Mucosa of rectum (tissue), 2 donors: ENCODE measurements at regions not wholly inside any gene's neighbourhood (a gene's known extent, or its start where the extent isn't known, plus 50 kb on each side); places are given as distances from the start of the nearest gene placed in this dataset.
"Not testable (repeated sequence)": the region's sequence is repeated elsewhere in the genome, so short reads cannot be mapped to it uniquely, and the experiment has no call there.

Experiments used
- H3K27ac ChIP-seq, 2 donors: one replicate each; pipeline ENCODE4 v1.7.0; 2013; ENCODE audit warnings: inconsistent platforms in 2 of 2, low read depth in 2 of 2, low read length in 2 of 2
- H3K27me3 ChIP-seq, 2 donors: one replicate each; pipeline ENCODE4 v1.7.0; 2013; ENCODE audit warnings: low read length in 2 of 2; ENCODE audit not compliant: control insufficient read depth in 2 of 2, insufficient read depth in 2 of 2
- H3K36me3 ChIP-seq, 2 donors: one replicate each; pipeline ENCODE4 v1.7.0; 2013; ENCODE audit warnings: low read length in 2 of 2; ENCODE audit not compliant: control insufficient read depth in 2 of 2, insufficient read depth in 2 of 2
- H3K4me1 ChIP-seq, 2 donors: one replicate each; pipeline ENCODE4 v1.7.0; 2013; ENCODE audit warnings: low read length in 2 of 2, mild to moderate bottlenecking in 1 of 2; ENCODE audit not compliant: control insufficient read depth in 2 of 2, insufficient read depth in 2 of 2
- H3K4me3 ChIP-seq, 2 donors: one replicate each; pipeline ENCODE4 v1.7.0; 2013; ENCODE audit warnings: low read length in 2 of 2
- H3K9ac ChIP-seq, 2 donors: one replicate each; pipeline ENCODE4 v1.7.0; 2013; ENCODE audit warnings: low read length in 2 of 2, low read depth in 1 of 2, mild to moderate bottlenecking in 1 of 2
- H3K9me3 ChIP-seq, 2 donors: one replicate each; pipeline ENCODE4 v1.7.0; 2013; ENCODE audit warnings: low read length in 2 of 2; ENCODE audit not compliant: control insufficient read depth in 2 of 2
- donor health status: healthy.
- donor health status: Normal muscosa, but diverticular disease.

DNA sequence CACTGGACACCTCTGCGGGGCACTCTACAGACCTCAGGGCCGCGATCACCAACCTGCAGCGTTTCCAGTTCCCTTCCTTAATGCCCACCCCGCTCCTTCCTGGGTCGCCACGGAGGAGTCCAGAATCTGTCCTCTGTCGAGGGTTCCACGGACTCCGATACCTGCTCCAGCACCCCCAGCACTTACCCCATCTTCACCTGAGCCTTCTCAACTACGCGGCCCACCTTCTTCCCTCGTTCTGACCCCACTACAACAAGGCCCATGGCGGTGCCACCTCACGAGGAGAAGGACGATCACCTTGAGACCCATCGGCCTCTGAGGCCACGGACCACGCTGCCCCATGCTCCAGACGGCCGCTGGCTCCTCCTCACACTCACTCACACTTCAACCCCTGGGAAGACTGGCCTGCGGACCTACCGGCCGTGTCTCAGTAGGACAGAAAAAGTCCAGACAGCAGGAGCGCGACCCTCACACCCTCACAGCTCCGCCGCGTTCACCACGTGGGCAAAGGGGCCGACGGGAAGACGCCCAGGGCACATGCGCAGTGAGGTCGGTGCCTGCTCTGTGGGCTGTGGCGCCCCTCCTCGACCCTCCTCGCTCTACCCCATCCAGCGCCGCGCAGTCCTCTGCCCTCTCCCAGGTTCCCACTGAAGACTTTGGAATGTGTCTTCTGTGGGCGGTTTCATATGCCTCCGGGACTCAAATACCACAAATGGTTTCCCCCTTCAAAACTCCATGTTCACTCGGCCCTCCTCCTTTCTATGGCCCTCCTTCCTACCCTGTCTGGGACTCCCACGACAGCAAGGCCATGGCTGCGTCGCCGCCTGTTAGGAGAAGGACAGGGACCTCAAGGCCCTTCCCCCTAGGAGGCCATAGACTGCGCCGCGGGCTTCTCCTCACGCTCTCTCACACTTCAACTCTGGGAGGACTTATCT lies 193.9 kb upstream of the PHF14 start:
- H3K36me3 ChIP-seq: no peaks in the 10 kb centered on the region
- H3K27me3 ChIP-seq: no peaks in the 10 kb centered on the region
- no peaks in the 10 kb centered on the region for H3K4me1 ChIP-seq
- H3K9me3 ChIP-seq: no peaks in the 10 kb centered on the region
- H3K27ac ChIP-seq: no peak overlapping the region
- no peak overlapping the region for H3K4me3 ChIP-seq
- H3K9ac ChIP-seq: no peak overlapping the region

DNA sequence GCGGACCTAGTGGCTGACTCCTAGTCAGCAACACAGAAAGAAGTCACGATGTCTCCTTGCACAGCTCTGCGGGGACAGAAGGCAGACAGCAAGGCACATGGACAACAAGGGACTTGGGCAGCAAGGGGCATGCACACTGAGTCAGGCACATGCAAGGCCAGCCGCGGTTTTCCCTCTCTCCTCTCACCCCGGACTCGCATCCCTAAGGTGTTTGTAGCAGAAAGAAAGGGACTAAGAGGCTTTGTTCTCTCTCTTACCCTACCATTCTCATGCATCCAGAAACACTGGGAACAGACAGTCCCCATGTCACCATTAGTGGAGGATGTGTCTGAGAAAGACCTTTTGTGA lies 193.3 kb upstream of the PHF14 start:
- no peaks in the 10 kb centered on the region for H3K36me3 ChIP-seq
- H3K9me3 ChIP-seq: no peaks in the 10 kb centered on the region
- H3K27ac ChIP-seq: no peak overlapping the region
- H3K4me1 ChIP-seq: no peaks in the 10 kb centered on the region
- no peak overlapping the region for H3K4me3 ChIP-seq
- no peak overlapping the region for H3K9ac ChIP-seq
- no peaks in the 10 kb centered on the region for H3K27me3 ChIP-seq

DNA sequence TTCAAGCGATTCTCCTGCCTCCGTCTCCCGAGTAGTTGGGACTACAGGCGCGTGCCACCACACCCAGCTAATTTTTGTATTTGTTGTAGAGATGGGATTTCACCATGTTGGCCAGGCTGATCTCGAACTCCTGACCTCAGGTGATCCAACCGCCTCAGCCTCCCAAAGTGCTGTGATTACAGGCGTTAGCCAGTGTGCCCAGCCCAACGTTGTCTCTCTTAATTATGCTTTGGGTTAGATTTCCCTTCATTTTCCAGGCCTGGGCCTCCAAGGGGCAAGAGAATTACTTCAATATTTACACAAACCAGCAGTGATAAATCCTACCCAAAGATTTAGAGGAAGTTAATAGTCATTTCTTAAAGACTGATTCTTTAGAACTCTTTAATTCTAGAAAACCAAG lies 186.7 kb upstream of the PHF14 start:
- H3K27me3 ChIP-seq, H3K9me3 ChIP-seq, H3K9ac ChIP-seq, H3K27ac ChIP-seq, H3K4me3 ChIP-seq, H3K36me3 ChIP-seq, H3K4me1 ChIP-seq: not testable (repeated sequence)

DNA sequence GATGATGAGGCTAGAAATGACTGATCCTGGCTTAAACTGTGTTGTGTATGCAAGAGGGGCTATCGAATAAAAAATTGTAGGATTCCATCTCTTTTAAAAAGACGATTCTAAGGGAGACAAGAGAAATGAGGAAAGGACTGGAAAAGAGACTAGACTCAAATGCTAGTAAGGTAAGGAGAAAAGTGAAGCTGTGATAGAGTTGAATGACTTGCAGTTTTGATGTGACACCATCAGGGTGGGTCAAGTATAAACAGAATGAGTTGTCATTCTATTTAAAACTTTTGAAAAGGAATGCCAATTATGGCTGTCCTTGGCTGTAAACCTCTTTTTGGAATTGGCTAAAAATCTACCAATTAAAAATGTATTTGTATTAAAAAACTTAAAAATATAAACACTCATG lies 184.5 kb upstream of the PHF14 start:
- Histone ChIP-seq H3K4me1 (no peaks in the 10 kb centered on the region), H3K4me3 (no peak overlapping the region), H3K9ac (no peak overlapping the region), H3K36me3 (no peaks in the 10 kb centered on the region), H3K27ac (no peak overlapping the region), H3K9me3 (no peaks in the 10 kb centered on the region), H3K27me3 (no peaks in the 10 kb centered on the region)

DNA sequence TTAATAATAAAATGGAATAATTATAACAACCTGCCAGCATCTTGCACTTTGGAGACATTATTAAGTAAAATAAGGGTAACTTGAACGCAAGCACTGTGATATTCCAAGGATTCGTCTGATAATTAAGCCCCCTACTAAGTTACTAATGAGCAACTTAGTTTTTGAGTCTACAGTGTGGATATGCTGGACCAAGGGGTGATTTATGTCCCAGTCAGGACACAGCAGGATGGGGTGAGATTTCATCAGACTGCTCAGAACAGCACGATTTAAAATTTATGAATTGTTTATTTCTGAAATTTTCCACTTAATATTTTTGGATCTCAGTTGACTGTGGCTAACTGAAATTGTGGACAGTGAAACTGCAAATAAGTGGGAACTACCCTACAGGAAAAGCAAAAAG lies 182.8 kb upstream of the PHF14 start:
- H3K9ac ChIP-seq: no peak overlapping the region
- no peaks in the 10 kb centered on the region for H3K27me3 ChIP-seq
- no peaks in the 10 kb centered on the region for H3K36me3 ChIP-seq
- H3K9me3 ChIP-seq: no peaks in the 10 kb centered on the region
- H3K27ac ChIP-seq: no peak overlapping the region
- no peaks in the 10 kb centered on the region for H3K4me1 ChIP-seq
- no peak overlapping the region for H3K4me3 ChIP-seq

DNA sequence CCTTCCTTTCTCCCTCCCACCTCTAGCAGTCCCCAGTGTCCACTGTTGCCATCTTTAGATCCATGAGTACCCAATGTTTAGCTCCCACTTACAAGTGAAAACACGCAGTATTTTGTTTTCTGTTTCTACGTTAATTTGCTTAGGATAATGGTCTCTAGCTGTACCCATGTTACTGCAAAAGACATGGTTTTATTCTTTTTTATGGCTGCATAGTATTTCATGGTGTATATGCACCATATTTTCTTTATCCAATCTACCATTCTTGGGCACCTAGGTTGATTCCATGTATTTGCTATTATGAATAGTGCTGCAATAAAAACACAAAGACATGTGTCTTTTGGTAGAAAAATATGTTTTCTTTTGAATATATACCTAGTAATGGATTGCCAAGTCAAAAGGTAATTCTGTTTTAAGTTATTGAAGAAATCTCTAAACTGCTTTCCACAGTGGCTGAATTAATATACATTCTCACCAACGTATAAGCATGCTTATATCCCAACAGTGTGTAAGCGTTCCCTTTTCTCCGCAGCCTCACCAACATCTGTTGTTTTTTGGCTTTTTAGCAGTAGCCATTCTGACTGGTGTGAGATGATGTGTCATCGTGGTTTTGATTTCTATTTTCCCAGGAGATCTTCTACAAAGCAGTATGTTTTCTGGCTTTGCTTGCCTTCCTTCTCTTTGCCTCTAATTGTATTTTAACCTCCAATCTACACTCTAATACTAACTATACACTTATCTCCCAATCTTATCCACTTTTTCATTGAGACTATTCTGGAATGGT lies 179.5 kb upstream of the PHF14 start:
- no peak overlapping the region for H3K27ac ChIP-seq
- H3K27me3 ChIP-seq: no peaks in the 10 kb centered on the region
- peaks cover 0 to 1% of the 10 kb centered on the region in 2 donors for H3K9me3 ChIP-seq
- no peak overlapping the region for H3K4me3 ChIP-seq
- H3K36me3 ChIP-seq: no peaks in the 10 kb centered on the region
- H3K4me1 ChIP-seq: no peaks in the 10 kb centered on the region
- no peak overlapping the region for H3K9ac ChIP-seq

DNA sequence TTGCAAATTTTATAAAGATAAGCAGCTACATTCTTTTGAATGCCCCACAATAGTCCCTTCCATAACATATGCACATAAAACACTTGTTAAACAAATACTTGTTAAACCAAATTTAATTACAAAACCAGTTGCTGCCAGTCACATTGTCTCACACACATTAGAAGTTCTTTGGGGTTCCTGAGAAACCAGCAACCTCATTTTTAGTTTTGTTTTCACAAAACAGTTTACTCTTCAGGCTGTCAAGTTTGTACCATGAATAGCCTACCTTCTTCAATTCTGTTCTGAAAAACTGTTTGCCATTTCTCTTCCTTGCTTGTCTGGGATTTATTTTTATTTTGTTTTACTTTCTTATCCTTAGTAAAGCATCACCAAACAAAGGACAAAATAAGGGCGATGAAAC lies 176.5 kb upstream of the PHF14 start:
- no peak overlapping the region for H3K4me3 ChIP-seq
- H3K9me3 ChIP-seq: peaks cover 0 to 1% of the 10 kb centered on the region in 2 donors
- H3K27ac ChIP-seq: no peak overlapping the region
- H3K9ac ChIP-seq: no peak overlapping the region
- H3K4me1 ChIP-seq: no peaks in the 10 kb centered on the region
- H3K36me3 ChIP-seq: no peaks in the 10 kb centered on the region
- no peaks in the 10 kb centered on the region for H3K27me3 ChIP-seq

DNA sequence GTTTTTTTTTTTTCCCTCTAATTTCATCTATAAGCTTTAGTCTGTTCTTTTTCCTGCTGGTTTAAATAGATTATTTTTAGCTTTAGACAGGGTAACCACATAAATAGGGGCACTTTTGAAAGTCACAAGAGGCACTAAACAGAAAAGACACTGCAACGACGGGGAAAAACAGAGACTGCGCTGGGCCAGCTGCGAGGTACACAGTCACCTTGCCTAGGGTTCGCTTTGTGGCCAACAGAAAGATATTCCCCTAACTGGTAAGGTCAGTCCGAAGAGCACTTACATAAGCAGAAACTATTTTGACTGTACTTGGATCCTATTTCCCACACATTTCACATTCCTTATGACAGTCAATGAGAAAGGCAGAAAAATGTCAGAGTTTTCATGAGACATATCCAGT lies 175.6 kb upstream of the PHF14 start:
- Histone ChIP-seq H3K4me1 (no peaks in the 10 kb centered on the region), H3K27me3 (no peaks in the 10 kb centered on the region), H3K27ac (no peak overlapping the region), H3K9me3 (peaks cover 0 to 1% of the 10 kb centered on the region in 2 donors), H3K9ac (no peak overlapping the region), H3K36me3 (no peaks in the 10 kb centered on the region), H3K4me3 (no peak overlapping the region)

DNA sequence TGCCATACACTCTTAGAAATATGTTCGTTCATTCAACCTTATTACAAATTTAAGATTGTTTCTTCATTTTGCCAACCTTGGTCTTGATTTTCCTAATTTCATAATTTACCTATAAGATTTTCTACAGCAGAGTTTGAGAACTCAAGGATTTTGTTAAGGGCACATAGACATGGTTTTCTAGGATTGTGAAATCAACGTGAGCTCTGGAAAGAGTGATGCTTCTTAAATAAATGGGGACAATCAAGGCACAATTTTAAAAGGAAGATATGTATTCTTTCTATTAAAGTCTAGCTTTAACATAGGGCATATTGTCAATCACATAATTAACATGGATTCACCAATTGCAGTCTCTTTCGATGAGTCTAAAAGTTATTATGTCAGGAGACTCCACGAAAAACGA lies 174.2 kb upstream of the PHF14 start:
- H3K36me3 ChIP-seq: no peaks in the 10 kb centered on the region
- H3K27me3 ChIP-seq: no peaks in the 10 kb centered on the region
- H3K4me3 ChIP-seq: no peak overlapping the region

DNA sequence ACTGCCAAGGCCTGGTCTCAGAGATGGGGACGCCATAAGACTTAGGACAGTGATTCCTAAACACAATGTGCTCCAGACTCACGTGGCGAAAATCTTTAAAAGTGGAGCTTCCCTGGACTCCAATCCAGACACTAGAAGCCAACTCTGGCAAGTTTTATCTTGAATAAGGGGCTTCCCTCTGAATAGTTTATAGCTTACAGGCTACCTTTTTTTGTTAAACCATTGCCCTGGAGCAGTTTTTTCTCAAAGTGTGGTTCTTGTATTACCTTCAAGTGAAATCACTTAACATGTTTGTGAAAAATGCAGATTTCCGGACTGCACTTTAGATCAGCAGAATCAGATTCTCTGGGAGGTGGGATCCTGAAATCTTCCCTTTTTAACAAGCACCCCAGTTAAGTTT lies 171.7 kb upstream of the PHF14 start:
- Histone ChIP-seq H3K27me3 (no peaks in the 10 kb centered on the region), H3K9me3 (no peaks in the 10 kb centered on the region), H3K9ac (no peak overlapping the region), H3K36me3 (no peaks in the 10 kb centered on the region), H3K4me3 (no peak overlapping the region), H3K4me1 (no peaks in the 10 kb centered on the region), H3K27ac (no peak overlapping the region)

More for the DNA sequence above, 174.2 kb upstream of the PHF14 start:
- peaks cover 0 to 1% of the 10 kb centered on the region in 2 donors for H3K9me3 ChIP-seq
- no peaks in the 10 kb centered on the region for H3K4me1 ChIP-seq
- no peak overlapping the region for H3K9ac ChIP-seq
- H3K27ac ChIP-seq: no peak overlapping the region
